ENCODE measurements at regions not wholly inside any gene's neighbourhood (a gene's known extent, or its start where the extent isn't known, plus 50 kb on each side); places are given as distances from the start of the nearest gene placed in this dataset.
"Not testable (repeated sequence)": the region's sequence is repeated elsewhere in the genome, so short reads cannot be mapped to it uniquely, and the experiment has no call there.

DNA sequence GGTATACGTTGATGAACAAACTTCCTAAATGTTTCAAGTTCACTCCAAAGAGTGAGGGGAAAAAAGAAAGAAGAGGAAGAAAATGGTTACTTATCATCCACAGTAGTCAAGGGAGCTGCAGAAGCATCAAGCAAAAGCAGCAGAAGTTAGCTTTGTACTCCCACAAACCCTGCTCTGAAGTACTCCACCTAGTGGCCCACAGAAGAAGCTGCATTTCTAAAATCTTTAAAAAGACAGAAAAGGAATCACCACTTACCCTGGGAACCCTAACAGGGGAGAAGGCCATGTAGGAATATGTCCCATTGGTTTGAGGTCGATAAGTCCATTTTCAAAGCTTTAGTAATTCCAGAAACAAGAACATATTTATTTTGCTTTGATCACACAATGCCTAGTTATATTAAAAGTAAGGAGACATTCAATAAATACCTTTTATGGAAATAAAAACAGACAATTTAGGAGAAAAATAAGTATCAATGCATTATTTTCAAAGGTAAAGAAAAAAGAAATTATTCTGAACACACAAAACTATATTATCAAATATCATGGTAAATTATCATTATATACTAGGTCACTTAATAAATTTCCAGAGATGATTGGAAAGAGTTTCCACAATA lies 900.5 kb upstream of the DEFB115 start:
- TF ChIP-seq, protein P1, sequence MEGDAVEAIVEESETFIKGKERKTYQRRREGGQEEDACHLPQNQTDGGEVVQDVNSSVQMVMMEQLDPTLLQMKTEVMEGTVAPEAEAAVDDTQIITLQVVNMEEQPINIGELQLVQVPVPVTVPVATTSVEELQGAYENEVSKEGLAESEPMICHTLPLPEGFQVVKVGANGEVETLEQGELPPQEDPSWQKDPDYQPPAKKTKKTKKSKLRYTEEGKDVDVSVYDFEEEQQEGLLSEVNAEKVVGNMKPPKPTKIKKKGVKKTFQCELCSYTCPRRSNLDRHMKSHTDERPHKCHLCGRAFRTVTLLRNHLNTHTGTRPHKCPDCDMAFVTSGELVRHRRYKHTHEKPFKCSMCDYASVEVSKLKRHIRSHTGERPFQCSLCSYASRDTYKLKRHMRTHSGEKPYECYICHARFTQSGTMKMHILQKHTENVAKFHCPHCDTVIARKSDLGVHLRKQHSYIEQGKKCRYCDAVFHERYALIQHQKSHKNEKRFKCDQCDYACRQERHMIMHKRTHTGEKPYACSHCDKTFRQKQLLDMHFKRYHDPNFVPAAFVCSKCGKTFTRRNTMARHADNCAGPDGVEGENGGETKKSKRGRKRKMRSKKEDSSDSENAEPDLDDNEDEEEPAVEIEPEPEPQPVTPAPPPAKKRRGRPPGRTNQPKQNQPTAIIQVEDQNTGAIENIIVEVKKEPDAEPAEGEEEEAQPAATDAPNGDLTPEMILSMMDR (IDR thresholded peaks at IDR 0.05; ENCODE audit: partially characterized antibody, unreplicated experiment): peak; percentile 85
- DNase-seq; H3K4me3 Mint-ChIP-seq (ENCODE audit: unreplicated experiment); H3K4me1 Mint-ChIP-seq (ENCODE audit: low read depth, unreplicated experiment); H3K36me3 Mint-ChIP-seq (ENCODE audit: unreplicated experiment); H3K9me3 Mint-ChIP-seq (ENCODE audit: unreplicated experiment); H3K27ac Mint-ChIP-seq (ENCODE audit: unreplicated experiment); H3K27me3 Mint-ChIP-seq (ENCODE audit: unreplicated experiment): not testable (repeated sequence)

DNA sequence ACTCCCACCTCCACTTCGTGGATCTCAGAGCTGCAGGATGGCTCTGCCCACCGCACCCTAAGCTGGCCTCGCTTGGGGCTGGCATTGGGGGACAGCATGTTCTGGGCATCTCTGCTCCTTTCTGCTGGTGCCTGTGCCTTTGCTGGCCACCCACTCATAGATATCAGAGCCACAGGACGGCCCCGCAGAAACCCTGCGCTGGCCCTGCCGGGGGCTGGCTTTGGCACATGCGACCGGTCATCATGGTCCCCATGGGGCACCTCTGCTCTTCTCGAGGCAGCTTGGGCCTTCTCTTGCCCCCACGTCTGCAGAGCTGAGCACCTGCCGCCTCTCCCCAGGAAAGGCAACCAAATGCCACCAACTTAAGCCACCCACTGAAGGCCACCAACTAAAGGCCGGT lies 895.7 kb upstream of the DEFB115 start:
- H3K4me3 Mint-ChIP-seq (ENCODE audit: unreplicated experiment): not testable (repeated sequence)

DNA sequence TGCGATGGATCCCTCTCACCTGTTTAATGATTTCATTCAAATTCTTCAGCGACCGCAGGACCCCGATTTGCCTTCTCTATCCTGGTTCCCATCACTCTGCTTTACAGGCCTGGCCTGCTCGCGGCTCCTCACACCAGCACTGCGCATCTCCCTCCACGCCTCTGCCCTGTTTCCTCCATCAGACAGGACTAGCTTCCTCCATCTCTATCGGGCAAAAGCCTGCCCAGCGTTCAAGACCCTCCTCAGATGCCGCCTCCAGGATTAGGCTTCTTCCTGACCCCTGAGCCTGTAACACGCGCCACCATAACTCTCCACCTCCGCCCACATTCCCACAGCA lies 881.1 kb upstream of the DEFB115 start:
- not testable (repeated sequence) for H3K9me3 Mint-ChIP-seq (ENCODE audit: unreplicated experiment)
- H3K4me3 Mint-ChIP-seq (ENCODE audit: unreplicated experiment): peak overlapping the region; percentile 76

More for the DNA sequence above, 895.7 kb upstream of the DEFB115 start:
- not testable (repeated sequence) for H3K36me3 Mint-ChIP-seq (ENCODE audit: unreplicated experiment); H3K27me3 Mint-ChIP-seq (ENCODE audit: unreplicated experiment); H3K4me1 Mint-ChIP-seq (ENCODE audit: low read depth, unreplicated experiment); DNase-seq; H3K27ac Mint-ChIP-seq (ENCODE audit: unreplicated experiment); H3K9me3 Mint-ChIP-seq (ENCODE audit: unreplicated experiment)

DNA sequence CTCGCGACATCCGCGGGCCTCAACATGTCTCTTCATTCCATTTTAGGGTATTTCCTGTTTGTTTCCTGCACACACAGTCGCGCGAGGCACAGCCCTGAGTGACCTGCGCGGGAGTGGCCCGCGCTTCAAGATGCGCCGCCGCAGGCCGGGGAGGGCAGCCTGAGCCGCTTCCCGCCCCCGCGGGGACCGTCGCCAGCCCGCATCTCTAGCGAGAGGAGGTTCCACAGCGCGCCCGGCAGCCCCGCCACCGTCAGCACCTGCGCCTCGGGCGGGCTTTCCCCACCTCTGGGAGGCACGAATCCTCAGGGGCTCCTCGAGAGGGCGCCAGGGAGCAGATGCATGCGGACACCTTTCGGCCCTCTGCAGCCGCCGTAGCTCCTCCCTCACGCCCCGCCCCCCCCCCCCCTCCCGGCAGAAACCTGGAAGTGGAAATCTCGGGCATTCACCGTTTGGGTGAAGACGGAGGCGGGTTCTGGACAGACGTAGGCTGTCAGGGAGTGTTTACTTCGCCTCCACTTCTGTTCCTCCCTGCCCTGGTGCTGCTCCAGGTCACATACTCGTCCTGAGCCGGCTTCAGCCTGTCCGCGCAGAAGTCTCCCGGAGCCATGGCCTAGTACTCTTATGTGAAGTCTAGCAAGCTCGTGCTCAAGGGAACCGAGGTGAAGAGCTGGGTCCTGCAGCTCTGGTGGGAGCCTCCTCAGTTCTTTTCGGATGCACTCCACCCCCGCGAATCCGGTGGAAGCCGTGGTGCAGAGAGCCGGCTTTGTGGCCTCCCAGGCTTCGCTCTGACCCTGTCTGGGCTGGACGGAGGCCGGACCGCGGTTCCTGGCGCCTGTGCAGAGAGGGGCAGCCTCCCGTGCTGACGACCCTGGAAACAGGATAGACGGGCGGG lies 880.5 kb upstream of the DEFB115 start:
- H3K9me3 Mint-ChIP-seq (ENCODE audit: unreplicated experiment): peaks cover 2% of the 10 kb centered on the region
- H3K4me1 Mint-ChIP-seq (ENCODE audit: low read depth, unreplicated experiment): peaks cover 4% of the 10 kb centered on the region
- peak; percentile 90 for DNase-seq
- H3K27me3 Mint-ChIP-seq (ENCODE audit: unreplicated experiment): no peaks in the 10 kb centered on the region
- peak overlapping the region; percentile 90 for H3K4me3 Mint-ChIP-seq (ENCODE audit: unreplicated experiment)
- peak overlapping the region; percentile 69 for H3K27ac Mint-ChIP-seq (ENCODE audit: unreplicated experiment)
- H3K36me3 Mint-ChIP-seq (ENCODE audit: unreplicated experiment): peaks cover 3% of the 10 kb centered on the region
- TF ChIP-seq, protein P1 (IDR thresholded peaks at IDR 0.05; ENCODE audit: partially characterized antibody, unreplicated experiment): peak; percentile 74

More for the DNA sequence above, 881.1 kb upstream of the DEFB115 start:
- not testable (repeated sequence) for H3K27me3 Mint-ChIP-seq (ENCODE audit: unreplicated experiment); H3K4me1 Mint-ChIP-seq (ENCODE audit: low read depth, unreplicated experiment); H3K27ac Mint-ChIP-seq (ENCODE audit: unreplicated experiment); DNase-seq; H3K36me3 Mint-ChIP-seq (ENCODE audit: unreplicated experiment)

- H3K36me3 Mint-ChIP-seq (ENCODE audit: unreplicated experiment); H3K9me3 Mint-ChIP-seq (ENCODE audit: unreplicated experiment); H3K27me3 Mint-ChIP-seq (ENCODE audit: unreplicated experiment); H3K4me1 Mint-ChIP-seq (ENCODE audit: low read depth, unreplicated experiment); H3K27ac Mint-ChIP-seq (ENCODE audit: unreplicated experiment); DNase-seq: not testable (repeated sequence)
- peak overlapping the region; percentile 90 for H3K4me3 Mint-ChIP-seq (ENCODE audit: unreplicated experiment)
These were observed 879.1 kb upstream of the DEFB115 start for GRCh38 chr20:30378317-30378716.

GRCh38 chr20:30378721-30379120 lies 878.7 kb upstream of the DEFB115 start:
- not testable (repeated sequence) for H3K4me1 Mint-ChIP-seq (ENCODE audit: low read depth, unreplicated experiment); H3K9me3 Mint-ChIP-seq (ENCODE audit: unreplicated experiment); DNase-seq; H3K27ac Mint-ChIP-seq (ENCODE audit: unreplicated experiment); H3K27me3 Mint-ChIP-seq (ENCODE audit: unreplicated experiment); H3K36me3 Mint-ChIP-seq (ENCODE audit: unreplicated experiment)
- H3K4me3 Mint-ChIP-seq (ENCODE audit: unreplicated experiment): peak overlapping the region; percentile 26

DNA sequence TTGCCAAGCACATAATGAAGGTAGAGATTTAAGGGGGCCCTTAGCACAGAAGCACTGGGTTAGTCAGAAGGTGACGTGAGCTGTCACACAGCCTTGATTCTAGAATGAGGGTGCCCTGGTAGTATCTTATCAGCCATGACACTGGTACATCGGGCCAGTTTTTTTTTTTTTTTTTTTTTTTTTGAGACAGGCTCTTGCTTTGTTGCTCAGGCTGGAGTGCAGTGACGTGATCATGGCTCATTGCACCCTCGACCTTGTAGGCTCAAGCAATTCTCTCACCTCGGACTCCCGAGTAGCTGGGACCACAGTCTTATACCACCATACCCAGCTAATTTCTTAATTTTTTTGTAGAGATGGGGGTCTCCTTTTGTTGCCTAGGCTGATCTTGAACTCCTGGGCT lies 872.6 kb upstream of the DEFB115 start:
- H3K27ac Mint-ChIP-seq (ENCODE audit: unreplicated experiment); H3K36me3 Mint-ChIP-seq (ENCODE audit: unreplicated experiment); H3K9me3 Mint-ChIP-seq (ENCODE audit: unreplicated experiment); DNase-seq; H3K27me3 Mint-ChIP-seq (ENCODE audit: unreplicated experiment); H3K4me1 Mint-ChIP-seq (ENCODE audit: low read depth, unreplicated experiment); H3K4me3 Mint-ChIP-seq (ENCODE audit: unreplicated experiment): not testable (repeated sequence)

- H3K36me3 Mint-ChIP-seq (ENCODE audit: unreplicated experiment); H3K27ac Mint-ChIP-seq (ENCODE audit: unreplicated experiment); H3K27me3 Mint-ChIP-seq (ENCODE audit: unreplicated experiment); H3K4me1 Mint-ChIP-seq (ENCODE audit: low read depth, unreplicated experiment); H3K9me3 Mint-ChIP-seq (ENCODE audit: unreplicated experiment); H3K4me3 Mint-ChIP-seq (ENCODE audit: unreplicated experiment); DNase-seq: not testable (repeated sequence)
These were observed 871.4 kb upstream of the DEFB115 start for GRCh38 chr20:30386099-30386498.

DNA sequence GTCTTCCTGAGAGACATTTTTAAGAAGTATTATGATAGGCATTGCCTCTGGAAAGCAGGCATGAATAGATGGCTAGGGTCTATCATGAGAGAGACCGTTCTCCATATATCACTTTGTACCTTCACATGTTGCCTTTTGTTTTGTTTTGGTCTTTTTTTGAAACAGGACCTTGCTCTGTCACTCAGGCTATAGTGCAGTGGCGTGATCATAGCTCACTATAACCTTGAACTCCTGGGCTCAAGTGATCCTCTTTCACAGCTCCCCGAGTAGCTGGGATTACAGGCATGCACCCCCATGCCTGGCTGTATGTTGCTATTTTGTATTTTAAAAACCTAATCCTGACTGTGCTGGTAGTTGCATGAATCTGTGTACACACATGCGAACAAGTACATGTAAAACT lies 869.6 kb upstream of the DEFB115 start:
- not testable (repeated sequence) for H3K27ac Mint-ChIP-seq (ENCODE audit: unreplicated experiment); DNase-seq; H3K4me1 Mint-ChIP-seq (ENCODE audit: low read depth, unreplicated experiment); H3K9me3 Mint-ChIP-seq (ENCODE audit: unreplicated experiment); H3K36me3 Mint-ChIP-seq (ENCODE audit: unreplicated experiment); H3K4me3 Mint-ChIP-seq (ENCODE audit: unreplicated experiment); H3K27me3 Mint-ChIP-seq (ENCODE audit: unreplicated experiment)

DNA sequence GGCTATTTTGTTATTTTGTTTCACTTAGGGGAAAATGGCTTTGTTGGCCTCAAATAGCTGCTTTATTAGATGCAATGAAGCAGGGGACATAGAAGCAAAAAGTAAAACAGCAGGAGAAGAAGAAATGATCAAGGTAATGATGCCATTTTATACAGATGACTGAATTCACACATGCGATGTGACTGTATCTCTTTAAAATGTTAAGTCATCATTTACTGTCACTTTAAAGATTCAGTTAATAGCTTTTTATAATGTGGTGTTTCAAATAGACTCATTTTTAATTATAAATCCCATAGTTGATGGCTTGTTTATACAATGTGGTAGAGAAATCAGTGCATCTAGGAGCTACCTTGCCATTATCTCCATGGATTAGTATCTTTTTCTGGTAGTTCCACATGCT lies 863.9 kb upstream of the DEFB115 start:
- H3K4me3 Mint-ChIP-seq (ENCODE audit: unreplicated experiment); H3K27ac Mint-ChIP-seq (ENCODE audit: unreplicated experiment); H3K36me3 Mint-ChIP-seq (ENCODE audit: unreplicated experiment); H3K27me3 Mint-ChIP-seq (ENCODE audit: unreplicated experiment); H3K4me1 Mint-ChIP-seq (ENCODE audit: low read depth, unreplicated experiment); DNase-seq; H3K9me3 Mint-ChIP-seq (ENCODE audit: unreplicated experiment): not testable (repeated sequence)

Data from glutamatergic neuron (in vitro differentiated cells).